ENCODE measurements at regions not wholly inside any gene's neighbourhood (a gene's known extent, or its start where the extent isn't known, plus 50 kb on each side); places are given as distances from the start of the nearest gene placed in this dataset.

GRCh38 chr12:69026336-69026735 is 93.4 kb upstream of the CPM start:
- TF ChIP-seq CTCF (IDR thresholded peaks at IDR 0.05; ENCODE audit: low read depth, low read length, poor library complexity, severe bottlenecking): no peak
- no peak for TF ChIP-seq EZH2phosphoT487 (IDR thresholded peaks at IDR 0.05; ENCODE audit: borderline replicate concordance, low read length)

Data from DOHH2 (cell line).